ENCODE measurements at regions not wholly inside any gene's neighbourhood (a gene's known extent, or its start where the extent isn't known, plus 50 kb on each side); places are given as distances from the start of the nearest gene placed in this dataset.
"Not testable (repeated sequence)": the region's sequence is repeated elsewhere in the genome, so short reads cannot be mapped to it uniquely, and the experiment has no call there.

DNA sequence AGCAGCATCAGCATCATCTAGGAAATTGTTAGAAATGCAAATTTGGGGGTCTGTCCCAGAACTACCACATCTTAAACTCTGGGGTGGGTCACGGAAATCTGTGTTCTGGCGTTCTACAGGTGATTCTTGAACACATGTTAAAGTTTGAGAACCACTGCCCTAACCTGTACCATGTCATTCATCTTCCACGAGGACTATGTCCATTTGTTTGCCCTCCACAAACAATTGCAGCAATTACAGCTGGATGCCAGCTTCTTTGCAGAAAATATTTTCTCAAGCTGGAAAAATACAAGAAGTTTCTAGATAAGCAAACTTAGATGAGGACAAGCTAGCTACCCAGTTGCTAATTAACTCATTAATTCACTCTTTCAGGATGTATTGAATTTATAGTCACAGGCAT lies 54.1 kb downstream of the MAFB start:
- DNase-seq: no peak

- DNase-seq: no peak
These were observed 55.7 kb downstream of the MAFB start for GRCh38 chr20:40633123-40633850.

GRCh38 chr20:40632346-40632976 lies 56.6 kb downstream of the MAFB start:
- DNase-seq: no peak

- DNase-seq: no peak
These were observed 57.9 kb downstream of the MAFB start for GRCh38 chr20:40631119-40631631.

GRCh38 chr20:40630713-40631112 lies 58.3 kb downstream of the MAFB start:
- DNase-seq: no peak

GRCh38 chr20:40630099-40630498 lies 58.9 kb downstream of the MAFB start:
- DNase-seq: no peak

DNA sequence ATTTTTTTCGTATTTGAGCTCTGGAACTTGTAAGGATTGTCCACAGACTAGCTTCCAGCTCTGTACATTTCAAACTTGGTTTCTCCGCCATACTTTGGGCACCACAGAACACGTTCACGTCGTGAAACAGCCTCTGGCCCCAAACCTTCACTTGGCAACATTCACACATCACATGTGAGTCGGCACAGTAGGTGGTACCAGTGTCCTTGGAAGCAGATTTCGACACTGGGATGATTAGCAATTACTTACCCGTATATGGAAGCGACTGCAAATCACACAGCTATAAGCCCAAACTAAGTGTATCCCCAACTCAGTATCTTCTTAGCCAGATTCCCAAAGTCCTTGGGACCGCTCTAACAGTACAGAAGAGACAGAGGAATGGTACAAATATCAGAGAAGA lies 60.2 kb downstream of the MAFB start:
- DNase-seq: no peak

DNA sequence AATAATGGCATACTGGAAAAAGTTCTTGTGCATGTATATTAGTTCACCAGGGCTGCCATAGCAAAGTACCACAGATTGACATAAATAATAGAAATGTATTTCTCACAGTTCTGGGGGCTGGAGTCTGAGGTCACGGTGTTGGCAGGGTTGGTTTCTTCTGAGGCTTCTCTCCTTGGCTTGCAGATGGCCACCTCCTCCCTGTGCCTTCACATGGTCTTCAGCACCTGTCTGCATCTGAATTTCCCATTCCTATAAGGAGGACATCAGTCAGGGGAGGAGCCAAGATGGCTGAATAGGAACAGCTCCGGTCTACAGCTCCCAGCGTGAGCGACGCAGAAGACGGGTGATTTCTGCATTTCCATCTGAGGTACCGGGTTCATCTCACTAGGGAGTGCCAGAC lies 70.0 kb downstream of the MAFB start:
- DNase-seq: not testable (repeated sequence)

DNA sequence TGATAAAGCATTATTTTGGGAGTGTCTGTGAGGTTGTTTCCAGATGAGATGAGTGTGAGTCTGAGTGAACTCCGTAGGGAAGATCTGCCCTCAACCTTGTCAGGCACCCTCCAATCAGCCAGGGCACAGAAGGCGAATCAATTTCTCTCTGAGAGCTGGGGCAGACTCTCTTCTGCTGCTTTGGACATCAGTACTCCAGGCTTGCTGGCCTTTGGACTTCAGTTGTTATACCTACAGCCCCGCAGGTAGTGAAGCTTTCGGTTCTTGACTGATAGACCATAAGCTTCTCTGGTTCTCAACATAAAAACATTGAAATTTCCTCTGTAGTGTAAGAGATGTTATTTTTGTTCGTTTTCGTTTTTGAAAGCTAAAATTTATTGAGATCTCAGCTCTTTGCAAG lies 71.4 kb downstream of the MAFB start:
- no peak for DNase-seq

DNA sequence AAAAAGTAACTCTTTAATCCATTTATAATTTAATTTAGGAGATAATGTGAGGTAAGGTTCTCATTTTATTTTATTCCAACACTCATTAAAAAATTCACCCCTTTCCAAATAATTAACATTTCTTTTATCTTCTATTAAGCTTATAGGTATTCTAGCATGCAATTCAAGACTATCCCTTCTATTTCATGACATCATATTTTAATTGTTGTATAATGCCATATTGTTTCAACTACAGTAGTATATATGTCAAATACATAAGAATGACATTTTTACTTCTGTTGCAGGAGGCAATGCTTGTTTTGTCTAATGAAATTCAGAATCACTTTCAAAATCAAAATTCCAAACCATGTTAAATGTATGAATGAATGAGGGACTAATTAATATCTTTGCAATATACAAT lies 76.2 kb downstream of the MAFB start:
- DNase-seq: no peak

DNA sequence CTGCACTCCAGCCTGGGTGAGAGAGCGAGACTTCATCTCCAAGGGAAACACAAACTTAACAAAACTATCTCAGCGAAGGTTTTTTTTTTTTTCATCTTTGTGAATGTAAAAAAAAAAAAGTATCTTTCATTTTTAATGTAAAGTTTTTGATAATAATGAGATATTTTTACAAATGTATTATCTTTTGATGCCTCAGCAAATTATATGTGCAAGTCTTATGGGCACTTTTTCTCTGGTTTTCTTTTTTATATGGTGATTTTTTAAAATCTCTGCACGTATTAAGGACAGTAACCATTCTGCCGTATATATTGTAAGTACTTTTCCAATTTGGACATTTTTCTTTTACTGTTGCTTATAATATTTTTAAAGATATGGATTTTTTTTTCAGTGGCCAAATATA lies 76.8 kb downstream of the MAFB start:
- DNase-seq: no peak

DNA sequence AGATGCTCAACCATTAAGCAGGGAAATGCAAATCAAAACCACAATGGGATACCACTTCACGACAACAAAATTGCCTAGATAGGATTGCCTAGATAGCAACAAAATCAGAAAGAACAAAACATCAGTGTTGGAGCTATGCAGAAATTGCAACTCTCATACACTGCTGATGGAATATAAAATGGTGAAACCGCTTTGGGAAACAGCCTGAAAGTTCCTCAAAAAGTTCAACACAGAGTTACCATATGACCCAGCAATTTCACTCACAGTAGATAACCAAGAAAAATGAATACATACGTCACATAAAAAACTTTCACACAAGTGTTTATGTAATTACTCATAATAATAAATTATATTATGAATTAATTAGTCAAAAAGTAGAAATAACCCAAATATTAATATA lies 78.3 kb downstream of the MAFB start:
- no peak for DNase-seq

DNA sequence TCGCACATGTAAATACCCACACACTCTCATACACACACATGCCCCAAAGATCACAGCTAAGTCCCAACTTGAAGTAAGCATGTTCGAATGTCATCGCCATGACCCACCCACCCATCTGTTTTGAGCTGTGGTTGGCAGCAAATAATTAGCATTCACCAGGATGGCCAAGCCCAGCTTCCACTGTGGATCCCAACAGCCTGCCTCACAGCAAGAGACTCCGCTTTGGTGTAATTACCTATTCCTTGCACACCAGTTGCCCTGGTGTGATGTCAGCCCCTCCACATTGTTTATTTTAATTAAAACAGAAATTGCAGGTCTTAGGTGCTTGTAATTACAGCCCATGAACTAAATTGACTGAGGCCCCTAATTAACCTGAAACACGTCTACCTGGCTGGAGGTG lies 81.1 kb downstream of the MAFB start:
- no peak for DNase-seq

- DNase-seq: no peak
These were observed 82.4 kb downstream of the MAFB start for GRCh38 chr20:40606660-40607059.

- DNase-seq: no peak
These were observed 82.8 kb downstream of the MAFB start for GRCh38 chr20:40606237-40606636.

- DNase-seq: no peak
These were observed 84.6 kb downstream of the MAFB start for GRCh38 chr20:40604416-40604815.

DNA sequence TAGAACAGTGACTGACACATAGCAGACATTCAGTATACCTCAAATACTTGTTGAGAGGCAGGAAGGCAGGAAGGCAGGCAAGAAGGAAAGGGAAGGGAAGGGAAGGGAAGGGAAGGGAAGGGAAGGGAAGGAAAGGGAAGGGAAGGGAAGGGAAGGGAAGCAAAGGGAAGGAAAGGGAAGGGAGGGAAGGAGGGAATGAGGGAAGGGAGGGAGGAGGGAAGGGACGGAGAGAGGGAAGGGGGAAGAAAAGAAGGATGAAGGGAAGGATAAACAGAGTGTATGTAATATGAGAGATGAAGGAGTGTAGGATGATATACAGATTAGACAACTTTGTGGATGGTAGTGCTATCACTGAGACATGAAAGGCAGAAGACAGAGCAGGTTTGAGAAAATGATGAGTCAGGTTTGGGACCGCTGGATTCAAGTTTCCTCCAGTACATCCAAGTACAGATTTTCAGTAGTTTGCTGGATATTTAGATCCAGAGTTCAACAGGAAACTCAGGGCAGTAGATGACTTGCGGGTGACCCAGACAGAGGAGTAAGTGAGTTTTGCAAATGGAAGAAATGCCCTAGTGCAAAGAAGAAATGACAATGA lies 85.9 kb downstream of the MAFB start:
- DNase-seq: no peak

GRCh38 chr20:40602381-40602780 lies 86.7 kb downstream of the MAFB start:
- no peak for DNase-seq

DNA sequence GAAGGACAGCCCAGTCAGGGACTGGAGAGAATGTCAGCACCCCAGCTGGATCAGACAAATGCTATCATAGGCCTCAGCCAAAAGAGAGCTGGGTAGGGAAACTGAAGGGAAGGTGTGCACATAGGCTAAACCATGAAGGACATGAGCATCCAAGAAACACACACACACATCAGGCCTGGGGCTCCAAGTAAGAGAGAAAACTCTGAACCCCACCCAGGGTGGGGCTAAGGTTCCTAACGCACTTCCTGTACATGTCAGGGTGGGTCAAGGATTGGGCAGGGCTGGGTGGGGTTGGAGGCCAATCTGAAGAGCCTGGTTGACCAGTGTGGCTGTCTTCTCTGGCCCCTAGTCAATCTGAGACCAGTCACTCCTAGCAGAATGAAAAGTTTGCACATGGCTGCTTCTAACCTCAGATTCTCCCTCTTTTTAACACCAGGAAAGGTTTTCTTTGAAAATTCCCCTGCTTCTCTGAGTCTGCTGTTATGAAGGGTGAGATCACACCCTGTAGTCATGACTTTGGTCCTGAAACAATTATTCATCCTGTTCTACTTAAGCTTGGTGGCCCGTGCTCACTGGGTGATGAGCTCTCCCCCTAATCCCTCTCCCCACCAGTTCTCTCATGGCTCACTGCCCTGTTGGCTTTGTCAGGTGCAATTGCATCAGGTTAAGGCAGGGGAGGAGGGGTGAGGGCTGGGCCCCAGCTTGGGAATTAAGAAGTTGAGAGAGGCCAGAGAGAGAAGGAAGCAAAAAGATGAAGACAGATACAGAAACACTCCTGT lies 88.4 kb downstream of the MAFB start:
- DNase-seq: no peak

DNA sequence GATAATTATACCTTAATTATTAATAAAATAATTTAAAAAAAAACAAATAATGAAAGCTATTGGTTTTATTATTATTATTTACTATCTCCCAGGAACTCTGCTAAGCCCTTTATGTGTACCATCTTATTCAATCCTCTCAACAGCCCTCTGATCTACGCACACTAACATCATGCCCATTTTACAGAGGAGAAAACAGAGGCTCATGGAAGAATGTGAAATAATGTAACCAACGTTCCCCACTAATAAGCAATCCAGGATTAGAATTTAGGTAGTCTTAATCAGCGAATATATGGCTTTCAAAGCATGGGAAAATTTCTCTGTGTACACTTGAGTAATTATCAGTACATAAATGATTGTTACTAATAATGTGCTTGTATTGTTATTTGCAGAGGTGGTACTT lies 89.0 kb downstream of the MAFB start:
- no peak for DNase-seq

- DNase-seq: no peak
These were observed 96.1 kb downstream of the MAFB start for GRCh38 chr20:40592941-40593340.

DNA sequence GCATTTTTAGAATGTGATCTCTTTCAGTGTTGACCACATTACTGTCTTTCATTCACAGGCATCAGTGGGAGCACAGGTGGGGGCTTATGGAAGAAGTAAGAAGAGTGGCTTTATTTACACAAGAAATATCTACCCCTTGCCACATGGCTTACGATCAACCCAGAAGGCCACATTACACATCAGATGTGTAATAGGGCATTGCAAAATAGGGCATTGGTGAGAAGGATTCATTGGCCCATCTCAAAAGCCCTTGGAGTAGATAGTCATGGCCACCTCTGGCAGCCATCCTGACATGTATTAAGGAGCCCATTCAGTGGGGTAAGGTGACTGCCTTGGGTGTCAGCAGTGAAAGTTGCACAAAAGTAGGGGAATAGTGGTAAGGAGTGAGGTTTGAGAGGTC lies 97.5 kb downstream of the MAFB start:
- no peak for DNase-seq

DNA sequence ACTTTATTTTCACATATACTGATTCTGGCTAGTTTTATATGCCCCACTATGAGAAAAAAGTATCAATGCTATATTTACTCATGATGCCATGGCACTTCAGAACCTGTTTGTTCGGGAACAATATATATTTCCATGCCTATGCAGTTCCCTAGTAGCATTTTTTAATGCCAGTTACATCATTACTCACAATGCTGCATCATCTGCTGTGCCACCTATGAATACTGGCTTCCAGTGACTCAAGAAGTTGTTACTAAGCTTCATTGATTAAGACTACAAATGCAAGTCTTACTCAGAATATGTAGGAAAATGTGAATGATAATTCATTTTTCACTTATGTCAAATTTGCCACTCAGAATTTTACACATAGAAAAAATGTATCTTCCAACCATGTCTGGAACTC lies 97.9 kb downstream of the MAFB start:
- DNase-seq: no peak

- DNase-seq: no peak
These were observed 99.5 kb downstream of the MAFB start for GRCh38 chr20:40589581-40589980.
